ENCODE measurements at regions not wholly inside any gene's neighbourhood (a gene's known extent, or its start where the extent isn't known, plus 50 kb on each side); places are given as distances from the start of the nearest gene placed in this dataset.

DNA sequence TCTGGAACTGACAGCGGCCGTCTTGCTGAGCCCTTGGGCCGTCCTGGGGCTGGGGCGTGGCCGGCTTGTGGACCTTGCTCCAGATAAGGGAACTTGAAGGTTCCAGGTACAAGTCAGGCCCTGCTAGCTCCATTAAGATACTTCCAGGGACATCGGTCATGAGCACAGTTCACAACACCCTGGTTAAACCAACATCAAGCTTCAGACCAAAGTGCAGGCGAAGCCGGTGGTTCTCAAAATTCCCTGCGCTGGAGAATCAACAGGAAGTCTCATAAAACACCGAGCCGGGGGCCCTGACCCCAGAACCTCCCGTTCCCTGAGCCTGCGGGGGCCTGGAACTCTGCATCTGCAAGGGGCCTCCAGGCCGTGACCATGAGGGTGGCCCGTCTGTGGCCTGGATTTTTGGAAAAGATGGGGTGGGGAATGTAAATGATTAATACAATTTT is 1043.8 kb downstream of the BRD1 start:
- DNase-seq (ENCODE audit: low read depth), result no peak
- TF ChIP-seq, protein P1, sequence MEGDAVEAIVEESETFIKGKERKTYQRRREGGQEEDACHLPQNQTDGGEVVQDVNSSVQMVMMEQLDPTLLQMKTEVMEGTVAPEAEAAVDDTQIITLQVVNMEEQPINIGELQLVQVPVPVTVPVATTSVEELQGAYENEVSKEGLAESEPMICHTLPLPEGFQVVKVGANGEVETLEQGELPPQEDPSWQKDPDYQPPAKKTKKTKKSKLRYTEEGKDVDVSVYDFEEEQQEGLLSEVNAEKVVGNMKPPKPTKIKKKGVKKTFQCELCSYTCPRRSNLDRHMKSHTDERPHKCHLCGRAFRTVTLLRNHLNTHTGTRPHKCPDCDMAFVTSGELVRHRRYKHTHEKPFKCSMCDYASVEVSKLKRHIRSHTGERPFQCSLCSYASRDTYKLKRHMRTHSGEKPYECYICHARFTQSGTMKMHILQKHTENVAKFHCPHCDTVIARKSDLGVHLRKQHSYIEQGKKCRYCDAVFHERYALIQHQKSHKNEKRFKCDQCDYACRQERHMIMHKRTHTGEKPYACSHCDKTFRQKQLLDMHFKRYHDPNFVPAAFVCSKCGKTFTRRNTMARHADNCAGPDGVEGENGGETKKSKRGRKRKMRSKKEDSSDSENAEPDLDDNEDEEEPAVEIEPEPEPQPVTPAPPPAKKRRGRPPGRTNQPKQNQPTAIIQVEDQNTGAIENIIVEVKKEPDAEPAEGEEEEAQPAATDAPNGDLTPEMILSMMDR (IDR thresholded peaks at IDR 0.05; ENCODE audit: control insufficient read depth, insufficient read depth, low read depth, low read length, missing control alignments), result no peak
- H3K4me3 ChIP-seq (ENCODE audit: control insufficient read depth, low read depth, low read length), result no peak overlapping the region

DNA sequence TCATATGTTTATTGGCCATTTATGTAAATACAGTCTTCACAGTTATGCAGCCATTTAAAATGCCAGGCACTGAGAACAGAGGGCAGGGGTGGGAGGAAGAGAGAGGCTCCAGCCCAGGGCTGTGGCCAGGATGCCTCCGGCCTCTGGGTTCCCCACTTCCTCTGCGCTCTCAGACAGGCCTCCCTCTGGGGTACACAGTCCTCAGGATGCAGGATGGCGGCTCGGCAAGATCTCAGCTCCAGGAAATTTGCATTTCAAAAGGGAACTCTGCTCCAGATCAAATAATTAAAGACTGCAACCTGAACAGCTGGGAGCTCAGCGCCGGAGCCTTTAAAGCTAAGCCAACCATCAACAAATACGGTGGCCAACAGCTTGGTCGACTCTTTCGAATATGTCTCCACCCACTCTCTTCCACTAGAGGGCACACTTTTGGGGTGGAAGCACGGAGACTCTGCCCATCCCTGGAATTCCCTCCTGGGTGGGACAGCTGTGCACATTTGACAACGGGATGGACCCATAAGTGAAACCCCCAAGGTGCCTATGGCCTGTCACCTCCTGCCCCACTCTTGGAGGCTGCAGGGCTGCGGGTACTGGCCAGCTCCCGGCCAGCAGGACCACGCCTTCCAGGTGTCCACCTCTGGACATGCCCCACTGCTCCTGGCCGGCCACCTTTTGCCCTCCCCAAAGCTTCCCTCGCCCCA is 1044.7 kb downstream of the BRD1 start:
- no peak for DNase-seq (ENCODE audit: low read depth)
- TF ChIP-seq, protein P1 (IDR thresholded peaks at IDR 0.05; ENCODE audit: control insufficient read depth, insufficient read depth, low read depth, low read length, missing control alignments), result no peak

DNA sequence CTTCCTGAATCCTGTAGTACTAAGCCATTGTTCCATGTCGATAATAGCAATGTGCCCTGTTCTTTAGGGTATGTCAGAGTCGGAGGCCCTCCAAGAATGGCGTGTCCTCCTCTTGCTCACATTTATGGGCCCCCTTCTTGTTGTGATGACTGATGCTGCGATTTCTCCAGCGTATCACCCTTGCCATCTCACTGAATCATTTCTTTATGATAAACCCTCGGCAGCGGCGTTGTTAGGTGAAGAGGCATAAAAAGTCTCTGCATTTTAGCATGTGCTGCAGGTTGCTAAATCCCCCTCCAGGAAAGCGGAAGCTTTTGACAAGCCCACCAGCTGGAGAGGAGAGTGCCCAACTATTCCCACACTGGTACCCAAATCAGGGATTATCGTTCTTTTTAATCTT is 1045.3 kb downstream of the BRD1 start:
- DNase-seq (ENCODE audit: low read depth), result no peak
- TF ChIP-seq, protein P1 (IDR thresholded peaks at IDR 0.05; ENCODE audit: control insufficient read depth, insufficient read depth, low read depth, low read length, missing control alignments), result no peak
- no peak overlapping the region for H3K4me3 ChIP-seq (ENCODE audit: control insufficient read depth, low read depth, low read length)

More for the DNA sequence above, 1044.7 kb downstream of the BRD1 start:
- no peak overlapping the region for H3K4me3 ChIP-seq (ENCODE audit: control insufficient read depth, low read depth, low read length)

DNA sequence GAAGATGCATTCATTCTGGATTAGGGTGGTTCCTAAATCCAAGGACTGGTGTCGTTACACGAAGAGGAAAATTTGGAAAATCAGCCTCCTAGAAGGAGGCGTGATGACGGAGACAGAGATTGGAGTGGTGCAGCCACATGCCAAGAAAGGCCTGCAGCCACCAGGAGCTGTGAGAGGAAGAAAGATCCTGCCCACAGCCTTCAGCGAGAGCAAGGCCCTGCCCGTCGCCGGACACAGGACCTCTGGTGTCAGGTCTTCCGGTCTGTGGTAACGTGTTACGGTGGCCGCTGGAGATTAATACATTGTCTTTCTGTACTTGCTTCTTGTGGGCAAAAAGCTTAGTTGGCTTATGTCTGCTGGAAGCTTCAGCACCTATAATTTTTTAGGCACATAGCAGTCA is 1045.8 kb downstream of the BRD1 start:
- TF ChIP-seq, protein P1 (IDR thresholded peaks at IDR 0.05; ENCODE audit: control insufficient read depth, insufficient read depth, low read depth, low read length, missing control alignments), result no peak
- H3K4me3 ChIP-seq (ENCODE audit: control insufficient read depth, low read depth, low read length), result no peak overlapping the region
- DNase-seq (ENCODE audit: low read depth), result no peak

DNA sequence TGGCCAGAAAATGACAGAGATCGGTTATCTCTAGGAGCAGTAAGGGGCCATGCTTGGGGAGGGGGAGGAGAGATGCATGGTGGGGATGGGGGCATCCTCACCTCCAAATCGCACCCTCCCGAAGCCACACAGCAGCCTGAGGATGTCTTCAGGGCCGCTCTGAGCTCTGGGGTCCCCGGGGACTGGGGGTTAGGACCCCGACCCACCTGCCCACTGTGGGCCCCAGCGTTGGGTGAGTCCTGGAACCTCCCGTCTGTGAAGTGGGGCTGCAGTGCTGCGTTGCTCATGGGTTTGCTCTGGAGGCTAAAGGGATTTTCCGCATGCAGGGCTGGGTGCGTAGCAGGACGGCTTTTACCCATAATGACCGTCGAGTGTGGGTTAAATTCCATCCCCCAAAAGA is 1046.3 kb downstream of the BRD1 start:
- TF ChIP-seq, protein P1 (IDR thresholded peaks at IDR 0.05; ENCODE audit: control insufficient read depth, insufficient read depth, low read depth, low read length, missing control alignments), result no peak
- DNase-seq (ENCODE audit: low read depth), result no peak

DNA sequence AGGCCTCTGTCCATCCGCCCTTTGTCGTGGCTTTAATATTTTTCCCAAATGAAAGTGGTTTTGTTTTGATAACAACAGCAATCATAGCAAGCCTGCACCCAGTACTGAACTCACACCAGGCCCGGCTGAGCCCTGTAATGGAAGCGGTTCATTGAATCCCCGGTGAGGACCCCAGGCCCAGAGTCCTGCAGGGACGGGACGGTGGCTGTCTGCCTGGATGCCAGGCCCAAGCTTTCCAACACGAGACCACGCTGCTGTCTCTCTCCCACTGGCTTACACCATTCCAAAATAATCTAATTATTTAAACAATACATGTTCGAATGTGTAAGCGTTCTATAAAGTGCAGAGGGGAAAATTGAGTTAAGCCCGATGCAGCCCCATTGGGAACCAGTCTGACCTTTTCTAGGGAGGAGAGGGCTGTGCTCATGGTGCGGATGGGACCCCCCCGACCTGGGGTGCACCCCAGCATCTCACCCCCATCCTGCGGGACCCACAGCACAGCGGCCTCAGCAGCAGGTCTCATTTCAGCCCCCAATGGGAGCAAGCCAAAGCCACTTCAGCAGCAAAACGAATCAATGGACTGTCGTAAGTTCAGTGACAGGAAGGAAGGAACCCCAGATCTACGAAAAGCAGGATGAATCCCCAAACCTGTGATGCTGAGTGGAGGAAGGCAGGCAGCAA is 1046.9 kb downstream of the BRD1 start:
- TF ChIP-seq, protein P1 (IDR thresholded peaks at IDR 0.05; ENCODE audit: control insufficient read depth, insufficient read depth, low read depth, low read length, missing control alignments), result no peak
- H3K4me3 ChIP-seq (ENCODE audit: control insufficient read depth, low read depth, low read length), result no peak overlapping the region
- DNase-seq (ENCODE audit: low read depth), result no peak

More for the DNA sequence above, 1046.3 kb downstream of the BRD1 start:
- no peak overlapping the region for H3K4me3 ChIP-seq (ENCODE audit: control insufficient read depth, low read depth, low read length)

Measured in AG09309 (cell line).